Hepatocyte (in vitro differentiated cells): ENCODE measurements at regions not wholly inside any gene's neighbourhood (a gene's known extent, or its start where the extent isn't known, plus 50 kb on each side); places are given as distances from the start of the nearest gene placed in this dataset.

ENCODE experiments used
- EZH2phosphoT487 ChIP-seq: fragments of 200-600 bp; sonication (generic); IDR thresholded peaks from one replicate; pipeline ENCODE4 v1.6.1; 2018; ENCODE audit warnings: antibody characterized with exemption, mild to moderate bottlenecking, low read depth, moderate library complexity; ENCODE audit not compliant: unreplicated experiment, severe bottlenecking
- TF ChIP-seq, protein P1 (sequence below): fragments of 200-600 bp; sonication (generic); IDR thresholded peaks from 2 replicates; pipeline ENCODE4 v1.5.1; 2016; ENCODE audit warnings: antibody characterized with exemption, mild to moderate bottlenecking; ENCODE audit not compliant: poor library complexity

DNA sequence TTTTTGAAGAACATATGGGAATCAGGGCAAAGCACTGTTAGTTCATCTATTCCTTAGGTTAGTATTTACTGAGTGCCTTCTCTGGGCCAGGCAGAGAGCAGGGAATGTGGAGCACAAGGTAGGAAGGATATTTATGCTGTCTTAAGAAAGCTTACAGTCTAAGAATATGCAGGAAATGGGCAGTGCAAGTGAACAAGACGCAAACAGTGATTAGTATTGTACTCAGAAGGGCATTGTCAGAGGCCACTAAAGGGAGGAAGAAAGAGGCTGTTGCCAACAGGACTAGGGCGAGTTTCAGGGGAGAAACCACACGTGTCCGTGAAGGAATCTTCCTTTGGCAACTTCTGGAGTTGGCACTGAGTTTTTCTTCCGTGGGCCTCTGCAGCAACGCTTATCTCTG lies 552.8 kb upstream of the COBL start:
- TF ChIP-seq, protein P1, sequence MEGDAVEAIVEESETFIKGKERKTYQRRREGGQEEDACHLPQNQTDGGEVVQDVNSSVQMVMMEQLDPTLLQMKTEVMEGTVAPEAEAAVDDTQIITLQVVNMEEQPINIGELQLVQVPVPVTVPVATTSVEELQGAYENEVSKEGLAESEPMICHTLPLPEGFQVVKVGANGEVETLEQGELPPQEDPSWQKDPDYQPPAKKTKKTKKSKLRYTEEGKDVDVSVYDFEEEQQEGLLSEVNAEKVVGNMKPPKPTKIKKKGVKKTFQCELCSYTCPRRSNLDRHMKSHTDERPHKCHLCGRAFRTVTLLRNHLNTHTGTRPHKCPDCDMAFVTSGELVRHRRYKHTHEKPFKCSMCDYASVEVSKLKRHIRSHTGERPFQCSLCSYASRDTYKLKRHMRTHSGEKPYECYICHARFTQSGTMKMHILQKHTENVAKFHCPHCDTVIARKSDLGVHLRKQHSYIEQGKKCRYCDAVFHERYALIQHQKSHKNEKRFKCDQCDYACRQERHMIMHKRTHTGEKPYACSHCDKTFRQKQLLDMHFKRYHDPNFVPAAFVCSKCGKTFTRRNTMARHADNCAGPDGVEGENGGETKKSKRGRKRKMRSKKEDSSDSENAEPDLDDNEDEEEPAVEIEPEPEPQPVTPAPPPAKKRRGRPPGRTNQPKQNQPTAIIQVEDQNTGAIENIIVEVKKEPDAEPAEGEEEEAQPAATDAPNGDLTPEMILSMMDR = no peak
- TF ChIP-seq EZH2phosphoT487 = no peak
